Left renal pelvis (tissue), 4 donors: ENCODE measurements at regions not wholly inside any gene's neighbourhood (a gene's known extent, or its start where the extent isn't known, plus 50 kb on each side); places are given as distances from the start of the nearest gene placed in this dataset.
A peak's percentile ranks its signal among the peaks of the same experiment; 100 is the strongest.
"Not testable (repeated sequence)": the region's sequence is repeated elsewhere in the genome, so short reads cannot be mapped to it uniquely, and the experiment has no call there.

Source experiments
- DNase-seq, 4 donors: peaks; one replicate each; pipeline ENCODE4 v3.0.0-alpha.2; 2013; ENCODE audit warnings: low read depth in 4 of 4, low spot score in 3 of 4

GRCh38 chr1:233788687-233789086 is 115.8 kb upstream of the SLC35F3 start:
- DNase-seq, result no peak

GRCh38 chr1:233790121-233790520 is 114.4 kb upstream of the SLC35F3 start:
- DNase-seq, result no peak

GRCh38 chr1:233790662-233791371 is 113.7 kb upstream of the SLC35F3 start:
- DNase-seq, result peak; percentile 27 to 29 (median 28)

GRCh38 chr1:233791372-233791703 is 113.1 kb upstream of the SLC35F3 start:
- DNase-seq, result no peak

- DNase-seq, result peak in 1 of 4 donors; percentile 12
These were observed 112.8 kb upstream of the SLC35F3 start for GRCh38 chr1:233791721-233792120.

- DNase-seq, result no peak
These were observed 109.6 kb upstream of the SLC35F3 start for GRCh38 chr1:233794863-233795262.

- DNase-seq, result no peak
These were observed 108.2 kb upstream of the SLC35F3 start for GRCh38 chr1:233796146-233796783.

- no peak for DNase-seq
These were observed 101.9 kb upstream of the SLC35F3 start for GRCh38 chr1:233802611-233803010.

GRCh38 chr1:233805786-233806185 is 98.7 kb upstream of the SLC35F3 start:
- DNase-seq, result no peak

GRCh38 chr1:233815357-233815756 is 89.1 kb upstream of the SLC35F3 start:
- no peak for DNase-seq

- no peak for DNase-seq
These were observed 88.6 kb upstream of the SLC35F3 start for GRCh38 chr1:233815865-233816264.

- DNase-seq, result no peak
These were observed 88.1 kb upstream of the SLC35F3 start for GRCh38 chr1:233816348-233816747.

GRCh38 chr1:233819042-233819441 is 85.4 kb upstream of the SLC35F3 start:
- DNase-seq, result no peak

- not testable (repeated sequence) for DNase-seq
These were observed 80.3 kb upstream of the SLC35F3 start for GRCh38 chr1:233824179-233824578.

- not testable (repeated sequence) for DNase-seq
These were observed 76.5 kb upstream of the SLC35F3 start for GRCh38 chr1:233827937-233828336.

- no peak for DNase-seq
These were observed 76.0 kb upstream of the SLC35F3 start for GRCh38 chr1:233828480-233828879.

GRCh38 chr1:233834609-233835008 is 69.9 kb upstream of the SLC35F3 start:
- no peak for DNase-seq

GRCh38 chr1:233838207-233838606 is 66.3 kb upstream of the SLC35F3 start:
- not testable (repeated sequence) for DNase-seq

GRCh38 chr1:233843525-233844204 is 60.8 kb upstream of the SLC35F3 start:
- peak in 1 of 4 donors; percentile 22 for DNase-seq

- DNase-seq, result no peak
These were observed 60.2 kb upstream of the SLC35F3 start for GRCh38 chr1:233844275-233844674.

GRCh38 chr1:233844692-233845091 is 59.8 kb upstream of the SLC35F3 start:
- no peak for DNase-seq
